ENCODE measurements at regions not wholly inside any gene's neighbourhood (a gene's known extent, or its start where the extent isn't known, plus 50 kb on each side); places are given as distances from the start of the nearest gene placed in this dataset.

GRCh38 chr2:118241128-118241527, 152.9 kb downstream of the INSIG2 start (continued):
- TF ChIP-seq CTCF (IDR thresholded peaks at IDR 0.05): no peak
- no peak for TF ChIP-seq GATA2 (CRISPR knock-in tag; IDR thresholded peaks at IDR 0.05)
- no peak for TF ChIP-seq RFX5 (IDR thresholded peaks at IDR 0.05; ENCODE audit: low read length)

GRCh38 chr2:118240276-118240675, 152.0 kb downstream of the INSIG2 start:
- POLR2A ChIA-PET: no interaction called here
- TF ChIP-seq MAX (IDR thresholded peaks at IDR 0.05; ENCODE audit: low read depth) (no peak), USF2 (IDR thresholded peaks at IDR 0.05; ENCODE audit: borderline replicate concordance, low read depth, low read length) (no peak), FOSL2 (IDR thresholded peaks at IDR 0.05; ENCODE audit: borderline replicate concordance, low read depth) (no peak), EP300 (IDR thresholded peaks at IDR 0.05; ENCODE audit: borderline replicate concordance in 1 of 2, low read depth in 1 of 2, low read length in 1 of 2) (no peak), REST (IDR thresholded peaks at IDR 0.05; ENCODE audit: low read depth, low read length) (no peak), EZH2phosphoT487 (IDR thresholded peaks at IDR 0.05; ENCODE audit: borderline replicate concordance, low read depth) (no peak), ZBTB33 (IDR thresholded peaks at IDR 0.05; ENCODE audit: borderline replicate concordance, low read depth) (no peak), FOXJ3 (CRISPR knock-in tag; IDR thresholded peaks at IDR 0.05) (no peak), SIN3A (IDR thresholded peaks at IDR 0.05; ENCODE audit: borderline replicate concordance, low read depth, low read length) (no peak), GABPA (IDR thresholded peaks at IDR 0.05; ENCODE audit: low read depth) (no peak), YY1 (IDR thresholded peaks at IDR 0.05; ENCODE audit: low read depth) (no peak), CTCF (IDR thresholded peaks at IDR 0.05) (no peak), MEF2A (IDR thresholded peaks at IDR 0.05; ENCODE audit: borderline replicate concordance, low read depth) (no peak), RXRA (IDR thresholded peaks at IDR 0.05; ENCODE audit: borderline replicate concordance, low read depth) (no peak), FOXM1 (IDR thresholded peaks at IDR 0.05; ENCODE audit: low read depth) (no peak), MXI1 (IDR thresholded peaks at IDR 0.05; ENCODE audit: low read depth, low read length) (no peak), TAF1 (IDR thresholded peaks at IDR 0.05; ENCODE audit: borderline replicate concordance, low read depth, low read length) (no peak), RCOR1 (IDR thresholded peaks at IDR 0.05; ENCODE audit: low read length) (no peak)

More at GRCh38 chr2:118240276-118240675, 152.0 kb downstream of the INSIG2 start:
- no peak for DNase-seq
- Histone ChIP-seq H3K4me3 (ENCODE audit: low read depth in 2 of 2, low read length in 1 of 2) (no peak overlapping the region), H3K4me1 (ENCODE audit: control insufficient read depth in 1 of 2, insufficient read depth in 2 of 2, low read depth in 1 of 2, low read length in 1 of 2) (no peaks in the 10 kb centered on the region), H3K9ac (no peak overlapping the region), H4K20me1 (ENCODE audit: insufficient read depth) (no peaks in the 10 kb centered on the region), H3K36me3 (replicated peaks in 1 of 2; ENCODE audit: control insufficient read depth in 1 of 2, insufficient read depth in 2 of 2, low read length in 1 of 2) (no peaks in the 10 kb centered on the region), H3F3A (replicated peaks; ENCODE audit: insufficient read depth) (no peaks in the 10 kb centered on the region), H3K9me3 (no peaks in the 10 kb centered on the region), H3K79me2 (ENCODE audit: insufficient read depth) (no peaks in the 10 kb centered on the region), H3K27ac (ENCODE audit: low read depth in 2 of 2, low read length in 1 of 2) (no peak overlapping the region), H2AFZ (ENCODE audit: low read depth) (no peak overlapping the region), H3K27me3 (ENCODE audit: insufficient read depth) (peaks cover 6% of the 10 kb centered on the region; the same call in 1 of the 2 replicates), H3K4me2 (no peak overlapping the region), H3K9me2 (no peaks in the 10 kb centered on the region)
- CTCF ChIA-PET: no interaction called here
- WGBS (ENCODE audit: low lambda C conversion rate): 12% methylated on average over 2 of the region's 2 CpGs
